Nephron (organoid): ENCODE measurements at regions not wholly inside any gene's neighbourhood (a gene's known extent, or its start where the extent isn't known, plus 50 kb on each side); places are given as distances from the start of the nearest gene placed in this dataset.
A peak's percentile ranks its signal among the peaks of the same experiment; 100 is the strongest.

Experiments
- H3K27ac Mint-ChIP-seq, 3 experiments: 2 replicates each; pipeline ENCODE4 v1.8.0; 2020; ENCODE audit warnings: mixed read lengths in 3 of 3, mild to moderate bottlenecking in 2 of 3, moderate library complexity in 1 of 3
- H3K27me3 Mint-ChIP-seq: 2 replicates; pipeline ENCODE4 v1.8.0; 2021; ENCODE audit warnings: low read depth, mild to moderate bottlenecking, moderate library complexity, mixed read lengths
- H3K36me3 Mint-ChIP-seq: 2 replicates; pipeline ENCODE4 v1.8.0; 2020; ENCODE audit warnings: low read depth, mixed read lengths
- H3K4me1 Mint-ChIP-seq: 2 replicates; pipeline ENCODE4 v1.8.0; 2020; ENCODE audit warnings: mixed read lengths
- H3K4me3 Mint-ChIP-seq, 3 experiments: 2 replicates each; pipeline ENCODE4 v1.8.0; 2020; ENCODE audit warnings: mild to moderate bottlenecking in 3 of 3, mixed read lengths in 3 of 3, moderate library complexity in 2 of 3
- H3K9me3 Mint-ChIP-seq: 2 replicates; pipeline ENCODE4 v1.8.0; 2020; ENCODE audit warnings: mixed read lengths
- TF ChIP-seq, protein P1 (sequence below), 3 experiments: fragments of 200-600 bp; sonication (generic); IDR thresholded peaks; one replicate each; pipeline ENCODE4 v1.5.0; 2021; ENCODE audit warnings: antibody characterized with exemption in 3 of 3; ENCODE audit not compliant: unreplicated experiment in 3 of 3

DNA sequence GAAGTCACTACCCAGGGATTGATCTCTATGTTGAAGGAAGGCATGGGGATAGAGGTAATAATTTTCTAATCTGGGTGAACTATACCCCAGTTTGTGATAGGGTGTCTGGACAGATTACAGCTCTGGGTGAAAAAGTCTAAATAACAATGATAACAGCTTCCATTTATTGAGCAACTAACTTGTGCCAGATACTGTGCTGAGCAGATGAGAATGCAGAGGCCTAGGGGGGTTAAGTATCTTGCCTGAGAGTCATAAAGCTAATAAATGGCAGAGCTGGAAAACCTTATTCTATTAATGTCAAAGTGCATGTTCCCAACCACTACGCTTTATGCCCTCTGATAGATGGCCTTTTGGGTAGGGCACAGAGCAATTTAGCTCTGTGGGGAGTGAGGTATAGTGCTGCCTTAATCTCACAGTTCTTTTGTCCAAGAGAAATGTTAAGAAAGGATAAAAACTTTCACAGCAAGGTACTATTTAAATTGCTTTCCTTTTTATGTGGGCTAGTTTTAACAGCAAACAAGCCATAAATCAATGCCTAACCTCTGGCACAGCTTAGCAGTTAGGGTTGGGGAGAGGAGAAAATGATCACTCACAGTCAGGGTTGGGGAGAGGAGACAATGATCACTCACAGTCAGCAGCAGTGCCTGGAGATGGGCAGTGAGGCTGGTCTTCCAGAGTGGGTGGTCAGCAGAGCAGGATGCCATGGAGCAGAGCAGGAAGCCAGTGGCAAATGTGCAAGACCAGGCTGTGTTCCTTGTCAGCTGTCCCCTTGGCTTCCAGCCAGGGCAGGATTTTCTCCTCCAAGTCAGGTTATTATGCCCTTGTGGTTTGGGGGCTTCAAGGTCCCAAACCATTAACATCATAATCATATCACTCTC, 187.0 kb downstream of the CARTPT start:
- no peaks in the 10 kb centered on the region for H3K27me3 Mint-ChIP-seq
- peaks cover 24% of the 10 kb centered on the region for H3K4me1 Mint-ChIP-seq
- TF ChIP-seq, protein P1, sequence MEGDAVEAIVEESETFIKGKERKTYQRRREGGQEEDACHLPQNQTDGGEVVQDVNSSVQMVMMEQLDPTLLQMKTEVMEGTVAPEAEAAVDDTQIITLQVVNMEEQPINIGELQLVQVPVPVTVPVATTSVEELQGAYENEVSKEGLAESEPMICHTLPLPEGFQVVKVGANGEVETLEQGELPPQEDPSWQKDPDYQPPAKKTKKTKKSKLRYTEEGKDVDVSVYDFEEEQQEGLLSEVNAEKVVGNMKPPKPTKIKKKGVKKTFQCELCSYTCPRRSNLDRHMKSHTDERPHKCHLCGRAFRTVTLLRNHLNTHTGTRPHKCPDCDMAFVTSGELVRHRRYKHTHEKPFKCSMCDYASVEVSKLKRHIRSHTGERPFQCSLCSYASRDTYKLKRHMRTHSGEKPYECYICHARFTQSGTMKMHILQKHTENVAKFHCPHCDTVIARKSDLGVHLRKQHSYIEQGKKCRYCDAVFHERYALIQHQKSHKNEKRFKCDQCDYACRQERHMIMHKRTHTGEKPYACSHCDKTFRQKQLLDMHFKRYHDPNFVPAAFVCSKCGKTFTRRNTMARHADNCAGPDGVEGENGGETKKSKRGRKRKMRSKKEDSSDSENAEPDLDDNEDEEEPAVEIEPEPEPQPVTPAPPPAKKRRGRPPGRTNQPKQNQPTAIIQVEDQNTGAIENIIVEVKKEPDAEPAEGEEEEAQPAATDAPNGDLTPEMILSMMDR (IDR thresholded peaks at IDR 0.05; ENCODE audit: unreplicated experiment in 3 of 3), result no peak
- H3K9me3 Mint-ChIP-seq, result peaks cover 3% of the 10 kb centered on the region
- no peaks in the 10 kb centered on the region for H3K36me3 Mint-ChIP-seq
- peak overlapping the region; percentile 57 to 82 (median 61) for H3K27ac Mint-ChIP-seq
- H3K4me3 Mint-ChIP-seq, result peak overlapping the region in 2 of 3 experiments; percentile 6 to 26

DNA sequence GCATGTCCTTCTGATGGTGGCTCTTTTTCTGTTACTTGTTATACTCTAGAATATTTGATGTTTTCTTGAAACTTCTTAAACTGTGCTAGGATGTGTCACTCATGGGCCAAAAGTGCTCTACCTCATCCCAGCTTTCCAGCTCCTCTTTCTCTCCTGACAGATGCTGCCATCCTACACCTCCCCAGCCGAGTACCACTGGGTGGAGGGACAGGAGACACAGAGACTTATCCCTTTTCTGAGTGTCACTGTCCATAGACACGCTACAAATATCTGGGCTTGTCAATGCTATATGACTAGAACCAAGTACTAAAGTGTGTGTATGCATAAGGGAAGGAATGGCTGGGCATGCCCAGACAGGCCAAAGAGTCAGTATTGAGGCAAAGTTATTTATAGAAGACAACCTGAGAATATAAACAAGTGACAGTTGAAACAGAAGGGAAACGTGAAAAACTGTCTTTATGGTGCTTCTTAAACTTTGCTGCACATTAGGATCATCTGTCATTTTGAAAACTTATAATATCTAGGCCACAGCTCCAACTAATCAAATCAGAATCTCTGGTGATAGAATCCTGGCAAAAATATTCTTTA, 188.0 kb downstream of the CARTPT start:
- TF ChIP-seq, protein P1 (IDR thresholded peaks at IDR 0.05; ENCODE audit: unreplicated experiment in 3 of 3), result no peak
- Mint-ChIP-seq H3K9me3 (peaks cover 6% of the 10 kb centered on the region), H3K4me1 (peaks cover 24% of the 10 kb centered on the region), H3K36me3 (no peaks in the 10 kb centered on the region), H3K4me3 (no peak overlapping the region), H3K27me3 (no peaks in the 10 kb centered on the region), H3K27ac (peak overlapping the region; percentile 57 to 82 (median 61))

DNA sequence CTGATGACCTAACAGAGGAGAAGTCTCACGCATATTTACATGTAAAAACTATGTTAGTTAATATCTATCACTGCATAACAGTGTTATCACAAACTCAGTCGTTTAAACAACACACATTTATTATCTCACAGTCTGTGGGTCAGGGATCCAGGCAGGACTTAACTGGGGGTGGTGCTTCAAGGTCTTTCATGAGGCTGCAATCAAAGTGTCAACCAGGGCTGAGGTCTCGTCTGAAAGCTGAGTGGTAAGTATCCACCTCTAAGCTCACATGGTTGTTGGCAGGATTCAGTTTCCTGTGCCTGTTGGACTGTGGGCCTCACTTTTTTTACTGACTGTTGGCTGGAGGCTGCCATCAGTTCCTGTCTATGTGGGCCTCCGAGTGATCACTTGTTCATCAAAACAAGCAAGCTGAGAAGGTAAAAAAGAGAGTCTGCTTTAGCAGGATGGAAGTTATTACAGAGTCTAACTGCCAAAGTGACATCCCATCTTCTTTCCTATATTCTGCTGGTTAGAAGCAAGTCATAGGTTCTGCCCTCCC, 188.6 kb downstream of the CARTPT start:
- TF ChIP-seq, protein P1 (IDR thresholded peaks at IDR 0.05; ENCODE audit: unreplicated experiment in 3 of 3), result no peak
- Mint-ChIP-seq H3K27ac (peak overlapping the region; percentile 57 to 82 (median 61)), H3K27me3 (no peaks in the 10 kb centered on the region), H3K36me3 (no peaks in the 10 kb centered on the region), H3K4me1 (peaks cover 24% of the 10 kb centered on the region), H3K9me3 (peaks cover 8% of the 10 kb centered on the region), H3K4me3 (no peak overlapping the region)

DNA sequence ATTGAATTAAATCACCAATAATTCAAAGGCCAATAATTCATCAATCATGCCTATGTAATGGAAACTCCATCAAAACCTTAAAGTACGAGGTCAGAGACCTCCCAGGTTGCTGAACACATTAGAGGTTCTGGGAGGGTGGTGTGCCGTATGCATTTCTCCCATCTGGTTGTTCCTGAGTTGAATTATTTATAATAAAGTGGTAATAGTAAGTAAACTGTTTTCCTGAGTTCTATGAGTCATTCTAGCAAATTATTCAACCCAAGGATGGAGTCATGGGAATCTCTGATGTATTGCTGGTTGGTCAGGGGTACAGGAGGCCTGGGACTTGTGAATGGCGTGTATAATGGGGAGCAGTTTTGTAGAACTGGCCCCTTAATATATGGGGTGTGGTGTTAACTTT, 191.7 kb downstream of the CARTPT start:
- H3K27ac Mint-ChIP-seq, result no peak overlapping the region

DNA sequence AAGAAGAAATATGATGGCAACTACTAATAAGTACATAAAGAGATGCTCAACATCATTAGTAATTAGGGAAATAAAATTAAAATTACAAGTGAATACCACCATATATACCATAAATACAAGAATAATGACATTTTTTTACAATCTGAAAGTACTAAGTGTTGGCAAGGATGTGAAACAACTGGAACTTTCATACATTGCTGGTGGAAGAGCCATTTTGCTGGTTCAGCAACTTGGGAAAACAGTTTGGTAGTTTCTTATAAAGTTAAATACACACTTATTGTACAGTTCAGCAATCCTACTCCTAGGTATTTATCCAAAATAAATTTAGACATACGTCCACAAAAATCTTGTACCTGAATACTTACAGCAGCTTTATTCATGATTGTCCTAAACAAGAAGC, 192.9 kb downstream of the CARTPT start:
- Mint-ChIP-seq H3K27ac (no peak overlapping the region), H3K27me3 (no peaks in the 10 kb centered on the region), H3K4me3 (no peak overlapping the region), H3K4me1 (peaks cover 9% of the 10 kb centered on the region), H3K36me3 (no peaks in the 10 kb centered on the region), H3K9me3 (peaks cover 14% of the 10 kb centered on the region)
- TF ChIP-seq, protein P1 (IDR thresholded peaks at IDR 0.05; ENCODE audit: unreplicated experiment in 3 of 3), result no peak

More for the DNA sequence above, 191.7 kb downstream of the CARTPT start:
- Mint-ChIP-seq H3K36me3 (no peaks in the 10 kb centered on the region), H3K4me3 (no peak overlapping the region), H3K4me1 (peaks cover 21% of the 10 kb centered on the region), H3K9me3 (peaks cover 8% of the 10 kb centered on the region), H3K27me3 (no peaks in the 10 kb centered on the region)
- TF ChIP-seq, protein P1 (IDR thresholded peaks at IDR 0.05; ENCODE audit: unreplicated experiment in 3 of 3), result no peak
